ENCODE measurements at regions not wholly inside any gene's neighbourhood (a gene's known extent, or its start where the extent isn't known, plus 50 kb on each side); places are given as distances from the start of the nearest gene placed in this dataset.
"Not testable (repeated sequence)": the region's sequence is repeated elsewhere in the genome, so short reads cannot be mapped to it uniquely, and the experiment has no call there.

DNA sequence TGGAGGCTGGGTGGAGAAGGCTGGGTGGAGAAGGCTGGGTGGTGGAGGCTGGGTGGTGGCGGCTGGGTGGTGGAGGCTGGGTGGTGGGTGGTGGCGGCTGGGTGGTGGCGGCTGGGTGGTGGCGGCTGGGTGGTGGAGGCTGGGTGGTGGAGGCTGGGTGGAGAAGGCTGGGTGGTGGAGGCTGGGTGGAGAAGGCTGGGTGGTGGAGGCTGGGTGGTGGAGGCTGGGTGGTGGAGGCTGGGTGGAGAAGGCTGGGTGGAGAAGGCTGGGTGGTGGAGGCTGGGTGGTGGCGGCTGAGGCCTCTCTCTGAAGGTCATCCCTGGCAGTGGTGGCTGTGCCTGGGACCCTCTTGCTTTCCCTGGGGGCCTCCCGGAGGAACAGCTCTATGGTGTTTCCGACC, 91.5 kb upstream of the COL5A1 start:
- not testable (repeated sequence) for H3K27ac Mint-ChIP-seq; ATAC-seq (replicated peaks); H3K4me1 Mint-ChIP-seq (ENCODE audit: low read depth in 2 of 2); H3K36me3 Mint-ChIP-seq (ENCODE audit: insufficient read depth); DNase-seq; H3K9me3 Mint-ChIP-seq; H3K4me3 Mint-ChIP-seq
- peaks cover 37 to 83% of the 10 kb centered on the region in 2 donors for H3K27me3 Mint-ChIP-seq

GRCh38 chr9:134550584-134550983, 91.0 kb upstream of the COL5A1 start:
- ATAC-seq (replicated peaks) (no peak), DNase-seq (no peak)
- H3K27ac Mint-ChIP-seq = no peak overlapping the region
- peaks cover 33 to 82% of the 10 kb centered on the region in 2 donors for H3K27me3 Mint-ChIP-seq
- H3K9me3 Mint-ChIP-seq = peaks cover 0 to 2% of the 10 kb centered on the region in 2 donors
- peaks cover 2% of the 10 kb centered on the region for H3K36me3 Mint-ChIP-seq (ENCODE audit: insufficient read depth)
- no peaks in the 10 kb centered on the region for H3K4me1 Mint-ChIP-seq (ENCODE audit: low read depth in 2 of 2)
- H3K4me3 Mint-ChIP-seq = no peak overlapping the region

GRCh38 chr9:134551176-134551575, 90.4 kb upstream of the COL5A1 start:
- ATAC-seq (replicated peaks) = no peak
- Mint-ChIP-seq H3K4me1 (ENCODE audit: low read depth in 2 of 2) (no peaks in the 10 kb centered on the region), H3K36me3 (ENCODE audit: insufficient read depth) (no peaks in the 10 kb centered on the region), H3K4me3 (no peak overlapping the region), H3K27ac (no peak overlapping the region), H3K27me3 (peaks cover 28 to 76% of the 10 kb centered on the region in 2 donors), H3K9me3 (peaks cover 0 to 2% of the 10 kb centered on the region in 2 donors)
- DNase-seq = no peak

DNA sequence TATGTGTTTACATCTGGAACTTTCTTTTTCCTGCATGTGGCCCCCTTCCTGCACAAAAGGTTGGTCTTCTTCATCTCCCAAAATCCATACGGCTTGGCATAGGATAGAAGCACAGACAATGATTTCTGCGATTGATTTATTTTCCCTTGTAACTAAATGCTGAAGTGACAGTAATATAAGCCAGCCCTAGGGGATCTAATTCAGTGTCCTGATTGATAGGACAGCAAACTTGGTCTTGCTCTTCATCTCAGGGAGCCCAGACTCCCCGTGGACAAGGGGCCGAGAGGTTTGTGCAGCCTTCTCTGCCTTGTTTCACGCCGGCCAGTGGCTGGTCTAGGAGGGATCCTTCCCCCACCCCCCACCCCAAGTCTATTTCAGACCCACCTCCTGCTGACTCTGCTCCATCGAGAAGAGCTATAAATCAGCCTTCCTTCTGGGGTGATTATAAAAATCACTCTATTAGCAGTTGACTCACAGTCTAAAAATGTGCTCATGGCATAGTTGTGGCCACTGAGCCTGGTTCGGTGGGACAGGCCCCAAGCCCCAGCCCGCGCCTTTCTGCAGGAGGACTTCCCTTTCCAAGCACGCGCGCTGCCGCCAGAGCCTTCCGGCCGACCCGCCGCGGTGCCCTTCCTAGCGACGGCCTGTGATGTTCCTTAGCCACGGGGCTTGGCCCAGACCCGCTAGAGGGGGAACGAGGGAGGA, 89.8 kb upstream of the COL5A1 start:
- Mint-ChIP-seq H3K4me1 (ENCODE audit: low read depth in 2 of 2) (no peaks in the 10 kb centered on the region), H3K36me3 (ENCODE audit: insufficient read depth) (no peaks in the 10 kb centered on the region), H3K9me3 (peaks cover 0 to 2% of the 10 kb centered on the region in 2 donors), H3K27me3 (peaks cover 29 to 75% of the 10 kb centered on the region in 2 donors), H3K27ac (no peak overlapping the region), H3K4me3 (no peak overlapping the region)
- no peak for DNase-seq
- no peak for ATAC-seq (replicated peaks)

- DNase-seq = no peak
- Mint-ChIP-seq H3K27ac (no peak overlapping the region), H3K27me3 (peaks cover 33 to 75% of the 10 kb centered on the region in 2 donors), H3K4me3 (no peak overlapping the region), H3K36me3 (ENCODE audit: insufficient read depth) (no peaks in the 10 kb centered on the region), H3K4me1 (ENCODE audit: low read depth in 2 of 2) (no peaks in the 10 kb centered on the region), H3K9me3 (peaks cover 0 to 2% of the 10 kb centered on the region in 2 donors)
- no peak for ATAC-seq (replicated peaks)
Measured at GRCh38 chr9:134552349-134552990, 89.1 kb upstream of the COL5A1 start.

- Mint-ChIP-seq H3K27me3 (peaks cover 26 to 70% of the 10 kb centered on the region in 2 donors), H3K27ac (no peak overlapping the region), H3K36me3 (ENCODE audit: insufficient read depth) (no peaks in the 10 kb centered on the region), H3K4me3 (no peak overlapping the region), H3K9me3 (peaks cover 0 to 2% of the 10 kb centered on the region in 2 donors), H3K4me1 (ENCODE audit: low read depth in 2 of 2) (no peaks in the 10 kb centered on the region)
- no peak for DNase-seq
- no peak for ATAC-seq (replicated peaks)
Measured at GRCh38 chr9:134553061-134553891, 88.3 kb upstream of the COL5A1 start.

DNA sequence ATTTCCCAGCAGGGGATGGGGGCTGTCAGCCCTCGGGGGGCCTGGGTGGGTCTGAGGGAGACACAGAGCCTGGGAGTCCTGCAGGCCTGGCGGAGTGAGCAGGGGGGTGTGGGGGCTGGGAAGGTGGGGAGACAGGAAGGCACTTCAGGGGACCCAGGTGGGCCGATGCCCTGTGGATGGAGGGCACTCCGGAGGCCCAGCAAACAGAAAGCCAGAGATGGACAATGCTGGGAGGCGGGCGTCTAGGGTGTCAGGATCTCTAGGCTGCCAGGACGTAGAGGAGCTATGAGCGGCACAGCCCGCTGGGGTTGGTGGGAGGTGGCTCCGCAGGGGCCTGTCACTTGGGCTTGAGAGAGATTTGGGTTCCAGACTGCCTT, 87.6 kb upstream of the COL5A1 start:
- DNase-seq (no peak), ATAC-seq (replicated peaks) (no peak)
- peaks cover 28 to 71% of the 10 kb centered on the region in 2 donors for H3K27me3 Mint-ChIP-seq
- H3K9me3 Mint-ChIP-seq = peaks cover 0 to 2% of the 10 kb centered on the region in 2 donors
- no peak overlapping the region for H3K4me3 Mint-ChIP-seq
- no peaks in the 10 kb centered on the region for H3K4me1 Mint-ChIP-seq (ENCODE audit: low read depth in 2 of 2)
- H3K27ac Mint-ChIP-seq = no peak overlapping the region
- no peaks in the 10 kb centered on the region for H3K36me3 Mint-ChIP-seq (ENCODE audit: insufficient read depth)

DNA sequence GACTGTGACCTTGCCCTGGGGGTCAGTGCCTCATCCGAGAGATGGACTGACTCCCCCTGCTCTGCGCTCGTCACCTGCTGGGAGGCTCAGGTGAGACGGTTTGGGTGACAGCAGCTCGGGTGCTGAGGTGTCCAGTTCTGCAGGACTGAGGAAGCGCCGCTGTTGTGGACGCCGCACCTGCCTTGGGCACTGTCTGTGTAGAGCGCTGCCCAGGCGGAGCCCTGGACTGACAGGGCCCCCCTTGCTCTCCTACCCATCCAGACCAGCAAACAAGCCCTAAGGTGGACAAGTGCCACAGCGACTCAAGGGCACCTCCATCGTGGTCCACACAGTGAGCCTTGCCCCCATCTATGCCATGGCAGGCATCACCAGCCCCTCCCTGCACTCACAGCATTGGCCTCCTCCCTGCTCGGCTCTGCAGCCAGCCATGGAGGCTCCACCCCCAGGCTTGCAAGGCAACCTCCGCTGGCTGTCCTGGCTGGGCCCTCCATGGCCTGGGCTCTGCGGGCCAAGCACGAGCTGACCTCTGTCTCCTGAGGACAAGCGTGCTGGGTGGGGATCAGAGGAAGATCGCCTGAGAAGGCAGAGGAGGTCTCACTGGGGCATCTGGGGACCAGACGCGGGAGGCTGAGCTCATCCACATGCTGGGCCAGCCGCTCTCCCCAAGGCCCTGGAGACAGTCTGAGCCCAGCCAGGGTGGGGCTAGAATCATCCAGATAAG, 87.1 kb upstream of the COL5A1 start:
- H3K4me3 Mint-ChIP-seq = no peak overlapping the region
- ATAC-seq (replicated peaks) (no peak), DNase-seq (no peak)
- H3K4me1 Mint-ChIP-seq (ENCODE audit: low read depth in 2 of 2) = no peaks in the 10 kb centered on the region
- no peak overlapping the region for H3K27ac Mint-ChIP-seq
- no peaks in the 10 kb centered on the region for H3K36me3 Mint-ChIP-seq (ENCODE audit: insufficient read depth)
- peaks cover 31 to 71% of the 10 kb centered on the region in 2 donors for H3K27me3 Mint-ChIP-seq
- H3K9me3 Mint-ChIP-seq = peaks cover 0 to 2% of the 10 kb centered on the region in 2 donors

- H3K4me1 Mint-ChIP-seq (ENCODE audit: low read depth in 2 of 2) = peaks cover 0 to 3% of the 10 kb centered on the region in 2 donors
- peaks cover 31 to 74% of the 10 kb centered on the region in 2 donors for H3K27me3 Mint-ChIP-seq
- peaks cover 0 to 2% of the 10 kb centered on the region in 2 donors for H3K9me3 Mint-ChIP-seq
- DNase-seq (no peak), ATAC-seq (replicated peaks) (no peak)
- H3K27ac Mint-ChIP-seq = no peak overlapping the region
- H3K4me3 Mint-ChIP-seq = no peak overlapping the region
- H3K36me3 Mint-ChIP-seq (ENCODE audit: insufficient read depth) = no peaks in the 10 kb centered on the region
Measured at GRCh38 chr9:134555094-134555650, 86.4 kb upstream of the COL5A1 start.

DNA sequence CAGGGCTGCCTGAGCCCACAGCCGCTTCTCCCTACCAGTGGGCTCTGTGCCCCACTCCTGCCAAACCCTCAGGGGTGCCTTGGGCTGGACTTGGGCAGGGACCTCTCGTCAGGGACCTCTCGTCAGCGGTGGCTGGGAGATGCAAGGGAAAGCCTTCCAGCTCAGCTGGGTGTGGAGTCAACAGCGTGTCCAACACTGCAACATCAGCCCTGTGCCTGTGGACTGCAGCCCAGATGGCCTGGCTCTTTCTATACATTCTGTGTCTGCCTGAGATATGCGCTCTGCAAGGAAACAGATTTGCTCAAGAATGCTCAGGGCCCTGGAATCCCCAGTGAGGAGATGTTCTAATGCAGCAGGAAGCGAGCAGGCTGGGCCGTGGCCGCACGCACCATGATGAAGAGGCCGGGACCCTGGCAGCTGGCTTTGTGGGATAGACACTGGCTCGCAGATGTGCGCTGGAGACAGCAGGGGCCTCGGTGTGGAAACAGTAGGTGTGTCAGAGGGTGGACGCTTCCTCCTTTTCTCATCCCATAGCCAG, 85.0 kb upstream of the COL5A1 start:
- Mint-ChIP-seq H3K27me3 (peaks cover 25 to 65% of the 10 kb centered on the region in 2 donors), H3K9me3 (no peaks in the 10 kb centered on the region), H3K27ac (no peak overlapping the region), H3K36me3 (ENCODE audit: insufficient read depth) (no peaks in the 10 kb centered on the region), H3K4me3 (no peak overlapping the region), H3K4me1 (ENCODE audit: low read depth in 2 of 2) (peaks cover 0 to 5% of the 10 kb centered on the region in 2 donors)
- DNase-seq (no peak), ATAC-seq (replicated peaks) (no peak)

- no peaks in the 10 kb centered on the region for H3K9me3 Mint-ChIP-seq
- H3K4me3 Mint-ChIP-seq = no peak overlapping the region
- peaks cover 0 to 5% of the 10 kb centered on the region in 2 donors for H3K4me1 Mint-ChIP-seq (ENCODE audit: low read depth in 2 of 2)
- no peak for DNase-seq
- ATAC-seq (replicated peaks) = no peak
- peaks cover 21 to 65% of the 10 kb centered on the region in 2 donors for H3K27me3 Mint-ChIP-seq
- no peaks in the 10 kb centered on the region for H3K36me3 Mint-ChIP-seq (ENCODE audit: insufficient read depth)
- no peak overlapping the region for H3K27ac Mint-ChIP-seq
Measured at GRCh38 chr9:134557331-134557730, 84.3 kb upstream of the COL5A1 start.

GRCh38 chr9:134558124-134558905, 83.3 kb upstream of the COL5A1 start:
- no peak for ATAC-seq (replicated peaks)
- Mint-ChIP-seq H3K4me3 (no peak overlapping the region), H3K27ac (no peak overlapping the region), H3K27me3 (peaks cover 21 to 64% of the 10 kb centered on the region in 2 donors), H3K4me1 (ENCODE audit: low read depth in 2 of 2) (peaks cover 0 to 5% of the 10 kb centered on the region in 2 donors), H3K9me3 (peaks cover 0 to 2% of the 10 kb centered on the region in 2 donors), H3K36me3 (ENCODE audit: insufficient read depth) (no peaks in the 10 kb centered on the region)
- DNase-seq = no peak

Data from effector memory CD8-positive, alpha-beta T cell (primary cell).